A673 (cell line): ENCODE measurements at regions not wholly inside any gene's neighbourhood (a gene's known extent, or its start where the extent isn't known, plus 50 kb on each side); places are given as distances from the start of the nearest gene placed in this dataset.

ENCODE experiments used
- BruUV-seq: library from RNA; stranded (reverse); fragments of 400-500 nt; replicated peaks from 2 replicates; lab custom pipeline; 2021; lab: Mats Ljungman, UMichigan
- CTCF ChIA-PET: fragments of 300-600 bp; sonication (Branson Sonifier 250); formaldehyde crosslinking; loops from one replicate; lab custom pipeline; 2022; ENCODE audit warnings: antibody characterized with exemption; lab: Charles Lee
- POLR2A ChIA-PET: fragments of 300-600 bp; sonication (Branson Sonifier 250); formaldehyde crosslinking; loops from one replicate; lab custom pipeline; 2022; ENCODE audit warnings: antibody characterized with exemption; ENCODE audit not compliant: low non-redundant PET; lab: Charles Lee
- DNase-seq: peaks from one replicate; pipeline ENCODE4 v3.0.0-alpha.2; 2015; ENCODE audit warnings: low spot score
- H3K27ac ChIP-seq: fragments of 200-600 bp; sonication (generic); 2 replicates; pipeline ENCODE4 v1.5.1; 2016; ENCODE audit warnings: mixed run types, low read depth, mild to moderate bottlenecking, mixed read lengths, antibody characterized with exemption, low read length; ENCODE audit not compliant: poor library complexity, severe bottlenecking
- H3K27me3 ChIP-seq: fragments of 200-600 bp; sonication (generic); replicated peaks from 2 replicates; pipeline ENCODE4 v1.6.1; 2017; ENCODE audit warnings: mixed run types, low read depth, mild to moderate bottlenecking, mixed read lengths, antibody characterized with exemption, low read length; ENCODE audit not compliant: insufficient read depth, poor library complexity
- H3K36me3 ChIP-seq: fragments of 200-600 bp; sonication (generic); 2 replicates; pipeline ENCODE4 v1.6.1; 2016; ENCODE audit warnings: mixed run types, mild to moderate bottlenecking, mixed read lengths, antibody characterized with exemption, low read length; ENCODE audit not compliant: insufficient read depth, poor library complexity, severe bottlenecking
- H3K4me1 ChIP-seq: fragments of 200-600 bp; sonication (generic); 2 replicates; pipeline ENCODE4 v1.6.1; 2017; ENCODE audit warnings: mixed run types, mild to moderate bottlenecking, mixed read lengths, antibody characterized with exemption, low read length; ENCODE audit not compliant: insufficient read depth, poor library complexity, severe bottlenecking
- H3K4me3 ChIP-seq: fragments of 200-600 bp; sonication (generic); 2 replicates; pipeline ENCODE4 v1.5.1; 2016; ENCODE audit warnings: low read depth, mixed run types, mild to moderate bottlenecking, mixed read lengths, low read length; ENCODE audit not compliant: poor library complexity, severe bottlenecking
- H3K9me3 ChIP-seq: fragments of 200-600 bp; sonication (generic); 2 replicates; pipeline ENCODE4 v1.6.1; 2016; ENCODE audit warnings: mixed run types, low read depth, mild to moderate bottlenecking, mixed read lengths, antibody characterized with exemption, low read length; ENCODE audit not compliant: poor library complexity, severe bottlenecking
- EZH2 ChIP-seq: fragments of 200-600 bp; sonication (generic); IDR thresholded peaks from 2 replicates; pipeline ENCODE4 v1.6.1; 2017; ENCODE audit warnings: borderline replicate concordance, low read depth, mild to moderate bottlenecking, mixed read lengths, antibody characterized with exemption, low read length; ENCODE audit not compliant: poor library complexity, severe bottlenecking
- intact Hi-C: fragments of 100-400 bp; cut with micrococcal nuclease; formaldehyde crosslinking; loops from one replicate; pipeline ENCODE4 v1.10.0; 2022; ENCODE audit not compliant: unreplicated experiment
- TF ChIP-seq, protein P1 (sequence below): fragments of 300-800, 200-600 bp; sonication (generic); conservative IDR thresholded peaks from 2 replicates; pipeline ENCODE4 v1.5.1; 2017; ENCODE audit warnings: low read depth, mild to moderate bottlenecking, antibody characterized with exemption, low read length, moderate library complexity, mixed read lengths

DNA sequence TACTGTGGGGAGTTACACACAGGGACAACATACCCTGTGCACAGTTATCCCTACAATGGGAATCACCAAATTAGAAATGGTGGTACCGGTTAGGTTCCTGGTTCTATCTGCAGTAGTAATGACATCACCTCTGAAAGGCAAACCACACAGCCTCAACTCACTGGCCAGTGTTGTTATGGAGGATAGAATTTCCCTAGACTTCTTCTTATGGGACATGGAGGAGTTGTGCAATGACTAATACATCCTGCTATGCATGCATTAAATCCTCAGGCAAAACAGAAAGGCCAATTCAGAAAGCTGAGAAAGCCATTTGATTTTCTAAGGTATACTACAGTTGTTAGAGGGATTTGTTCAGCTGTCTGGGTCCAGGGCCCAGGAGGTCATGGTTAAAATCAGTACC is 439.3 kb downstream of the TMX3 start:
- peak; percentile 59 for DNase-seq
- POLR2A ChIA-PET, result no interaction called here
- no TSS peak for BruUV-seq
- CTCF ChIA-PET, result no interaction called here
- TF ChIP-seq, protein P1, sequence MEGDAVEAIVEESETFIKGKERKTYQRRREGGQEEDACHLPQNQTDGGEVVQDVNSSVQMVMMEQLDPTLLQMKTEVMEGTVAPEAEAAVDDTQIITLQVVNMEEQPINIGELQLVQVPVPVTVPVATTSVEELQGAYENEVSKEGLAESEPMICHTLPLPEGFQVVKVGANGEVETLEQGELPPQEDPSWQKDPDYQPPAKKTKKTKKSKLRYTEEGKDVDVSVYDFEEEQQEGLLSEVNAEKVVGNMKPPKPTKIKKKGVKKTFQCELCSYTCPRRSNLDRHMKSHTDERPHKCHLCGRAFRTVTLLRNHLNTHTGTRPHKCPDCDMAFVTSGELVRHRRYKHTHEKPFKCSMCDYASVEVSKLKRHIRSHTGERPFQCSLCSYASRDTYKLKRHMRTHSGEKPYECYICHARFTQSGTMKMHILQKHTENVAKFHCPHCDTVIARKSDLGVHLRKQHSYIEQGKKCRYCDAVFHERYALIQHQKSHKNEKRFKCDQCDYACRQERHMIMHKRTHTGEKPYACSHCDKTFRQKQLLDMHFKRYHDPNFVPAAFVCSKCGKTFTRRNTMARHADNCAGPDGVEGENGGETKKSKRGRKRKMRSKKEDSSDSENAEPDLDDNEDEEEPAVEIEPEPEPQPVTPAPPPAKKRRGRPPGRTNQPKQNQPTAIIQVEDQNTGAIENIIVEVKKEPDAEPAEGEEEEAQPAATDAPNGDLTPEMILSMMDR, result no peak
- TF ChIP-seq EZH2, result no peak
- no peaks in the 10 kb centered on the region for H3K9me3 ChIP-seq
- H3K36me3 ChIP-seq, result no peaks in the 10 kb centered on the region
- no peaks in the 10 kb centered on the region for H3K4me1 ChIP-seq
- intact Hi-C loops, result no loop called here
- no peaks in the 10 kb centered on the region for H3K27me3 ChIP-seq
- no peak overlapping the region for H3K27ac ChIP-seq
- no peak overlapping the region for H3K4me3 ChIP-seq

DNA sequence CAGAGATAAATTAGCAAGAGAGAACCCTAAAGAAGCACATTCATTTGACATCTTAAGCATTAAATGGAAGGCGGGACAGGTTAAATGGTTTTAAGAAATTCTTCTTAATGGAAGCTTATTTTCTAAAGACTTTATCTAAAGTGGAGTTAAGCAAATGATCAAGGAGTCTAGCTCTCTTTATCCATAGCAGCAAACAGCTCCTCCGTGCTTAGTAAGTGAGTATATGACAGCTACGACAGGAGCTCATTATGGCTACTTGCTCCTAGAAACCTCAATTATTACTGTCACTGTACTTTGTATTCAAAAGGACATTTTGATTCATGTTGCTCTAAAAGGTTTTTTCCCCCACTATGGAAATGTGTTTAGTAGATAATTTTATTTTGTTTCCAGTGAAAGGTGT is 444.9 kb downstream of the TMX3 start:
- H3K4me3 ChIP-seq, result no peak overlapping the region
- H3K27me3 ChIP-seq, result no peaks in the 10 kb centered on the region
- TF ChIP-seq, protein P1, result no peak
- TF ChIP-seq EZH2, result no peak
- H3K4me1 ChIP-seq, result no peaks in the 10 kb centered on the region
- no peak for DNase-seq
- no peaks in the 10 kb centered on the region for H3K36me3 ChIP-seq
- H3K27ac ChIP-seq, result no peak overlapping the region
- ChIA-PET POLR2A (no interaction called here), CTCF (no interaction called here)
- no TSS peak for BruUV-seq
- intact Hi-C loops, result no loop called here
- H3K9me3 ChIP-seq, result no peaks in the 10 kb centered on the region

DNA sequence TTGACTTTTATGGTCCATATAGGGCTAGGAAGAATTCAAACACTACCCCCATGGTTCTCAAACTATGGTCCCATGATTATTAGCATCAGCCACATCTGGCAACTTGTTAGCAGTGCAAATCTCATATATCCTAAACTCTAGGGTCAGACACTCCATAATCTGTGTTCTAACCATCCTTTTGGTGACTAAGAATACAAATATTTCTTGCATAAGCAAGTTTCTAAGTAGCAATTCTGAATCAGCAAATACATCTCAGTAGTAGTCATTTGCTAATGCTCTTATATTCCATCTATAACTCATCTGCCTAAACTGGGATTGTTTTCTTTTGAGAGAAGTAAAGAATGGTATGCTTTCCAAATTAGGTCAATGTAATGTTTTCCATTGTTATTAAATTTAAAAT is 447.3 kb downstream of the TMX3 start:
- no peaks in the 10 kb centered on the region for H3K9me3 ChIP-seq
- no peak for TF ChIP-seq EZH2
- TF ChIP-seq, protein P1, result no peak
- no peak overlapping the region for H3K4me3 ChIP-seq
- intact Hi-C loops, result no loop called here
- no peaks in the 10 kb centered on the region for H3K27me3 ChIP-seq
- no peaks in the 10 kb centered on the region for H3K36me3 ChIP-seq
- BruUV-seq, result no TSS peak
- POLR2A ChIA-PET, result no interaction called here
- H3K4me1 ChIP-seq, result no peaks in the 10 kb centered on the region
- H3K27ac ChIP-seq, result no peak overlapping the region
- CTCF ChIA-PET, result no interaction called here
- peak; percentile 17 for DNase-seq
